Suprapubic skin (tissue), 4 donors: ENCODE measurements at regions not wholly inside any gene's neighbourhood (a gene's known extent, or its start where the extent isn't known, plus 50 kb on each side); places are given as distances from the start of the nearest gene placed in this dataset.

Source experiments
- DNase-seq, 2 donors: peaks; one replicate each; pipeline ENCODE4 v3.0.0-alpha.2; 2019; ENCODE audit warnings: low spot score in 2 of 2
- H3K27ac ChIP-seq: fragments of 200-600 bp; sonication (generic); one replicate; pipeline ENCODE4 v1.5.1; 2019
- H3K27me3 ChIP-seq: fragments of 200-600 bp; sonication (generic); one replicate; pipeline ENCODE4 v1.5.1; 2019
- H3K36me3 ChIP-seq: fragments of 200-600 bp; sonication (generic); one replicate; pipeline ENCODE4 v1.5.1; 2019
- H3K4me1 ChIP-seq: fragments of 200-600 bp; sonication (generic); one replicate; pipeline ENCODE4 v1.5.1; 2019
- H3K4me3 ChIP-seq: fragments of 200-600 bp; sonication (generic); one replicate; pipeline ENCODE4 v1.5.1; 2019; ENCODE audit warnings: mild to moderate bottlenecking
- H3K9me3 ChIP-seq: fragments of 200-600 bp; sonication (generic); one replicate; pipeline ENCODE4 v1.5.1; 2019
- EP300 ChIP-seq: sonication (generic); formaldehyde crosslinking; IDR thresholded peaks from one replicate; pipeline ENCODE4 v1.6.1; 2017; ENCODE audit warnings: antibody characterized with exemption
- POLR2A ChIP-seq, 2 donors: fragments of 450-650 bp; IDR thresholded peaks; one replicate each; pipeline ENCODE4 v1.6.1; 2017; ENCODE audit warnings: antibody characterized with exemption in 2 of 2, mild to moderate bottlenecking in 2 of 2, moderate library complexity in 2 of 2
- POLR2AphosphoS5 ChIP-seq, 3 donors: sonication (generic); formaldehyde crosslinking; IDR thresholded peaks; one replicate each; pipeline ENCODE4 v1.6.1; 2017; ENCODE audit warnings: antibody characterized with exemption in 3 of 3
- WGBS: methylation state at CpG from one replicate; pipeline ENCODE4 v1.1.5; 2018; 5-methylcytosine and 5-hydroxymethylcytosine counted together
- TF ChIP-seq, protein P1 (sequence below), 2 donors: fragments of 200-600 bp in 1 of 2; fragments of 450-650 bp in 1 of 2; sonication (generic) in 1 of 2; IDR thresholded peaks; one replicate each; pipeline ENCODE4 v1.5.1; 2016 to 2019; ENCODE audit warnings: antibody characterized with exemption in 2 of 2, mild to moderate bottlenecking in 1 of 2, moderate library complexity in 1 of 2

DNA sequence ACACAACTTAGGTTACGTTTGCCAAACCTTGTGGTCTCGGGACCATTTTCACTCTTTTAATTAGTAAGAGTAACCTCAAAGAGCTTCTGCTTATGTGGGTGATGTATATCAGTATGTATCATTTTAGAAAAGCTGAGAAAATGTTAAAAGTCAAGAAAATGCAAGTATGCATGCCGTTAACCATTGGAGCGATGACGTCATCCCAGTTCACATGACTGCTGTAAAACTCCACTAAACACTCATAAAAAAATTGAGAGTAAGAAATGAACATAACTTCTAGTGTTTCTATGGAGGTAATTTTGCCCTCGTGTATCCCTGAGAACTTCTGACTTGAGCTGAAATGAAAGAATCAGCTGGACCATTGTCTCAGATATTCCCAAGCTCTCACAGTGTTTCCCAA, 250.0 kb upstream of the CDH4 start:
- no peaks in the 10 kb centered on the region for H3K36me3 ChIP-seq
- H3K4me1 ChIP-seq = no peaks in the 10 kb centered on the region
- no peak overlapping the region for H3K4me3 ChIP-seq
- no peaks in the 10 kb centered on the region for H3K9me3 ChIP-seq
- no peak overlapping the region for H3K27ac ChIP-seq
- 78% methylated on average over 6 of the region's 6 CpGs for WGBS
- H3K27me3 ChIP-seq = peaks cover 3% of the 10 kb centered on the region
- TF ChIP-seq, protein P1, sequence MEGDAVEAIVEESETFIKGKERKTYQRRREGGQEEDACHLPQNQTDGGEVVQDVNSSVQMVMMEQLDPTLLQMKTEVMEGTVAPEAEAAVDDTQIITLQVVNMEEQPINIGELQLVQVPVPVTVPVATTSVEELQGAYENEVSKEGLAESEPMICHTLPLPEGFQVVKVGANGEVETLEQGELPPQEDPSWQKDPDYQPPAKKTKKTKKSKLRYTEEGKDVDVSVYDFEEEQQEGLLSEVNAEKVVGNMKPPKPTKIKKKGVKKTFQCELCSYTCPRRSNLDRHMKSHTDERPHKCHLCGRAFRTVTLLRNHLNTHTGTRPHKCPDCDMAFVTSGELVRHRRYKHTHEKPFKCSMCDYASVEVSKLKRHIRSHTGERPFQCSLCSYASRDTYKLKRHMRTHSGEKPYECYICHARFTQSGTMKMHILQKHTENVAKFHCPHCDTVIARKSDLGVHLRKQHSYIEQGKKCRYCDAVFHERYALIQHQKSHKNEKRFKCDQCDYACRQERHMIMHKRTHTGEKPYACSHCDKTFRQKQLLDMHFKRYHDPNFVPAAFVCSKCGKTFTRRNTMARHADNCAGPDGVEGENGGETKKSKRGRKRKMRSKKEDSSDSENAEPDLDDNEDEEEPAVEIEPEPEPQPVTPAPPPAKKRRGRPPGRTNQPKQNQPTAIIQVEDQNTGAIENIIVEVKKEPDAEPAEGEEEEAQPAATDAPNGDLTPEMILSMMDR (IDR thresholded peaks at IDR 0.05) = no peak
- TF ChIP-seq EP300 (no peak), POLR2A (IDR thresholded peaks at IDR 0.05) (no peak), POLR2AphosphoS5 (IDR thresholded peaks at IDR 0.05) (no peak)
- no peak for DNase-seq

DNA sequence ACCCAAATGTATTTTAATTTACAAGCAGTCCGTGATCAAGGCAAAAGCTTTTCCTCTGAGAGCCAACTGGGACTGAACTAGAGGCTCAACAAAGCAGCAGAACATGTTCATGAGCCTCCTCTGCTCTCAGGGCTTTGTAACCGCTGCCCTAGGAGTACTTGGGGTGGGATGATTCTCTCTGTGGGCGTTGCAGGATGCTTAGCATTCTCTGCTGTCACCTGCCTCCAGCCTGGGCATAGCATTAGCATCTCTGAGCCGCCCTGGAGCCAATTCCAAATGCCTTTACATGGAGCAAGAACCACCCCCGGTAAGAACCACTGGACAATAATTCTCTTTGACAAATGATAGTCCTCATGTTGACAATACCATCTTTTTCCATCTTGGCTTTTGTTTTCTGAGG, 237.6 kb upstream of the CDH4 start:
- WGBS = 30% methylated on average over 5 of the region's 5 CpGs
- DNase-seq = no peak
- TF ChIP-seq EP300 (no peak), POLR2AphosphoS5 (IDR thresholded peaks at IDR 0.05) (no peak), POLR2A (IDR thresholded peaks at IDR 0.05) (no peak)
- TF ChIP-seq, protein P1 (IDR thresholded peaks at IDR 0.05) = no peak

GRCh38 chr20:61015602-61016001, 236.5 kb upstream of the CDH4 start:
- H3K4me1 ChIP-seq = no peaks in the 10 kb centered on the region
- no peak overlapping the region for H3K4me3 ChIP-seq
- DNase-seq = no peak
- H3K9me3 ChIP-seq = no peaks in the 10 kb centered on the region
- H3K27ac ChIP-seq = no peak overlapping the region
- no peaks in the 10 kb centered on the region for H3K36me3 ChIP-seq
- TF ChIP-seq POLR2AphosphoS5 (IDR thresholded peaks at IDR 0.05) (no peak), EP300 (no peak), POLR2A (IDR thresholded peaks at IDR 0.05) (no peak)
- TF ChIP-seq, protein P1 (IDR thresholded peaks at IDR 0.05) = no peak
- 65% methylated on average over 6 of the region's 6 CpGs for WGBS
- peaks cover 18% of the 10 kb centered on the region for H3K27me3 ChIP-seq

More for the DNA sequence above, 237.6 kb upstream of the CDH4 start:
- H3K36me3 ChIP-seq = no peaks in the 10 kb centered on the region
- no peaks in the 10 kb centered on the region for H3K9me3 ChIP-seq
- peaks cover 22% of the 10 kb centered on the region for H3K27me3 ChIP-seq
- no peak overlapping the region for H3K27ac ChIP-seq
- no peak overlapping the region for H3K4me3 ChIP-seq
- no peaks in the 10 kb centered on the region for H3K4me1 ChIP-seq

DNA sequence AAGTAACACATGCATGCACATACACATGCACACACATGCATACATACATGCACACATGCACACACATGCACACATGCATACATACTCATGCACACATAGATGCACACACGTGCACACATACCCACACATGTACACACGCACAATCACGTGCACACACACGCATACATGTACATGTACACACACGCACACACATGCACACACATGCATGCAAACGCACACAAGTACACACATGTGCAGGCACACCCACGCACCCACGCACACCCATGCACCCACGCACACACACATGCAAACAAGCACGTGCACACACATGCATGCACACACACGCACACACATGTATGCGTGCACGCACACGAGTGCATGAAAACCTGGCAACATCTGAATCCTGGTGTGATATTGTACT, 232.7 kb upstream of the CDH4 start:
- H3K9me3 ChIP-seq = no peaks in the 10 kb centered on the region
- H3K27ac ChIP-seq = no peak overlapping the region
- H3K4me3 ChIP-seq = no peak overlapping the region
- H3K4me1 ChIP-seq = no peaks in the 10 kb centered on the region
- peaks cover 18% of the 10 kb centered on the region for H3K27me3 ChIP-seq
- DNase-seq = no peak
- TF ChIP-seq POLR2AphosphoS5 (IDR thresholded peaks at IDR 0.05) (no peak), EP300 (no peak), POLR2A (IDR thresholded peaks at IDR 0.05) (no peak)
- TF ChIP-seq, protein P1 (IDR thresholded peaks at IDR 0.05) = no peak
- WGBS = 89% methylated on average over 14 of the region's 14 CpGs
- H3K36me3 ChIP-seq = no peaks in the 10 kb centered on the region

DNA sequence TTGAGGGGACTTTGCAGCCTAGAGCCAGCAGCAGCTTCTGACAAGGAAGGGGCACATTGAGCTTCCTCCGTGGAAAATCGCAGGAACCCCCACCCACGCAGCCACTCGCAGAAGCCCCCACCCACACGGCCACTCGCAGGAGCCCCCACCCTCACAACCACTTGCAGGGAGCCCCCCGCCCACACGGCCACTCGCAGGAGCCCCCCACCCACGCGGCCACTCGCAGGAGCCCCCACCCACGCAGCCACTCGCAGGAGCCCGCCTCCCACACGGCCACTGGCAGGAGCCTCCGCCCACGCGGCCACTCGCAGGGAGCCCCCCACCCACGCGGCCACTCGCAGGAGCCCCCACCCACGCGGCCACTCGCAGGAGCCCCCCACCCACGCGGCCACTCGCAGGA, 228.4 kb upstream of the CDH4 start:
- peaks cover 5% of the 10 kb centered on the region for H3K27me3 ChIP-seq
- H3K36me3 ChIP-seq = no peaks in the 10 kb centered on the region
- no peak overlapping the region for H3K4me3 ChIP-seq
- no peak overlapping the region for H3K27ac ChIP-seq
- H3K4me1 ChIP-seq = no peaks in the 10 kb centered on the region
- 79% methylated on average over 22 of the region's 29 CpGs for WGBS
- no peak for DNase-seq
- TF ChIP-seq POLR2A (IDR thresholded peaks at IDR 0.05) (no peak), EP300 (no peak), POLR2AphosphoS5 (IDR thresholded peaks at IDR 0.05) (no peak)
- TF ChIP-seq, protein P1 (IDR thresholded peaks at IDR 0.05) = no peak
- H3K9me3 ChIP-seq = no peaks in the 10 kb centered on the region
